Astrocyte (in vitro differentiated cells and primary cell): ENCODE measurements at regions not wholly inside any gene's neighbourhood (a gene's known extent, or its start where the extent isn't known, plus 50 kb on each side); places are given as distances from the start of the nearest gene placed in this dataset.
"Not testable (repeated sequence)": the region's sequence is repeated elsewhere in the genome, so short reads cannot be mapped to it uniquely, and the experiment has no call there.

Experiments
- CTCF ChIP-seq: IDR thresholded peaks from 2 replicates; pipeline ENCODE4 v1.5.1; 2011; ENCODE audit warnings: low read depth, mild to moderate bottlenecking, inconsistent platforms, low read length, moderate library complexity; ENCODE audit not compliant: insufficient read depth
- EZH2 ChIP-seq: IDR thresholded peaks from 2 replicates; pipeline ENCODE4 v1.6.1; 2012; ENCODE audit warnings: mild to moderate bottlenecking, low read length, inconsistent platforms; ENCODE audit not compliant: insufficient read depth

GRCh38 chr16:34096911-34097310 lies 637.5 kb downstream of the TP53TG3F start:
- not testable (repeated sequence) for TF ChIP-seq EZH2, CTCF
